Jurkat, Clone E6-1 (cell line): ENCODE measurements at regions not wholly inside any gene's neighbourhood (a gene's known extent, or its start where the extent isn't known, plus 50 kb on each side); places are given as distances from the start of the nearest gene placed in this dataset.
"Not testable (repeated sequence)": the region's sequence is repeated elsewhere in the genome, so short reads cannot be mapped to it uniquely, and the experiment has no call there.

Source experiments
- DNase-seq: peaks from one replicate; pipeline ENCODE4 v3.0.0-alpha.2; 2011; ENCODE audit warnings: low read depth, low spot score
- H3K4me3 ChIP-seq: 2 replicates; pipeline ENCODE4 v1.5.1; 2011; ENCODE audit warnings: mild to moderate bottlenecking, low read length, control low read depth, moderate library complexity

- DNase-seq = no peak
- H3K4me3 ChIP-seq = no peak overlapping the region
These were observed 88.6 kb upstream of the BRD7 start for GRCh38 chr16:50457423-50457822.

GRCh38 chr16:50455288-50455845 is 86.6 kb upstream of the BRD7 start:
- no peak for DNase-seq
- H3K4me3 ChIP-seq = no peak overlapping the region

GRCh38 chr16:50453446-50453845 is 84.7 kb upstream of the BRD7 start:
- no peak for DNase-seq
- no peak overlapping the region for H3K4me3 ChIP-seq

- no peak overlapping the region for H3K4me3 ChIP-seq
- no peak for DNase-seq
These were observed 83.2 kb upstream of the BRD7 start for GRCh38 chr16:50451951-50452508.

- H3K4me3 ChIP-seq = no peak overlapping the region
- no peak for DNase-seq
These were observed 82.2 kb upstream of the BRD7 start for GRCh38 chr16:50450957-50451356.

- DNase-seq = no peak
- no peak overlapping the region for H3K4me3 ChIP-seq
These were observed 81.0 kb upstream of the BRD7 start for GRCh38 chr16:50449800-50450199.

- no peak for DNase-seq
- H3K4me3 ChIP-seq = no peak overlapping the region
These were observed 80.2 kb upstream of the BRD7 start for GRCh38 chr16:50448981-50449380.

GRCh38 chr16:50448522-50448921 is 79.7 kb upstream of the BRD7 start:
- DNase-seq = no peak
- H3K4me3 ChIP-seq = no peak overlapping the region

- not testable (repeated sequence) for DNase-seq, H3K4me3 ChIP-seq
These were observed 78.6 kb upstream of the BRD7 start for GRCh38 chr16:50447386-50447785.

- no peak overlapping the region for H3K4me3 ChIP-seq
- DNase-seq = no peak
These were observed 78.1 kb upstream of the BRD7 start for GRCh38 chr16:50446861-50447260.

- no peak for DNase-seq
- H3K4me3 ChIP-seq = no peak overlapping the region
These were observed 77.1 kb upstream of the BRD7 start for GRCh38 chr16:50445621-50446555.

GRCh38 chr16:50444526-50444925 is 75.7 kb upstream of the BRD7 start:
- DNase-seq = no peak
- H3K4me3 ChIP-seq = no peak overlapping the region

- DNase-seq = no peak
- no peak overlapping the region for H3K4me3 ChIP-seq
These were observed 73.4 kb upstream of the BRD7 start for GRCh38 chr16:50442221-50442620.

- DNase-seq = no peak
- no peak overlapping the region for H3K4me3 ChIP-seq
These were observed 72.8 kb upstream of the BRD7 start for GRCh38 chr16:50441486-50442157.

GRCh38 chr16:50440991-50441390 is 72.2 kb upstream of the BRD7 start:
- H3K4me3 ChIP-seq = no peak overlapping the region
- DNase-seq = no peak

GRCh38 chr16:50440531-50440930 is 71.7 kb upstream of the BRD7 start:
- no peak overlapping the region for H3K4me3 ChIP-seq

GRCh38 chr16:50437769-50438437 is 69.1 kb upstream of the BRD7 start:
- H3K4me3 ChIP-seq = no peak overlapping the region
- DNase-seq = no peak

More at GRCh38 chr16:50440531-50440930, 71.7 kb upstream of the BRD7 start:
- DNase-seq = no peak

- no peak for DNase-seq
- no peak overlapping the region for H3K4me3 ChIP-seq
These were observed 67.5 kb upstream of the BRD7 start for GRCh38 chr16:50436271-50436670.

GRCh38 chr16:50434872-50435478 is 66.2 kb upstream of the BRD7 start:
- H3K4me3 ChIP-seq = no peak overlapping the region
- DNase-seq = no peak
